Heart right ventricle (tissue), 16 donors: ENCODE measurements at regions not wholly inside any gene's neighbourhood (a gene's known extent, or its start where the extent isn't known, plus 50 kb on each side); places are given as distances from the start of the nearest gene placed in this dataset.

Experiments
- ATAC-seq, 8 donors: fragments of 200-7000 bp; cut with Tn5 transposase; one replicate each; pipeline ENCODE4 v1.9.1; 2020; ENCODE audit warnings: mild to moderate bottlenecking in 8 of 8, moderate library complexity in 8 of 8, moderate number of reproducible peaks in 1 of 8
- DNase-seq, 2 donors: peaks; one replicate each; pipeline ENCODE4 v3.0.0-alpha.2; 2020
- H3K27ac ChIP-seq, 10 donors: fragments of 200-600 bp; sonication (generic) in 2 of 10; one replicate each; pipeline versions ENCODE4 v1.5.0 to v1.8.0; 2020 to 2022; ENCODE audit warnings: mild to moderate bottlenecking in 3 of 10
- H3K27me3 ChIP-seq, 7 donors: fragments of 200-600 bp; one replicate each; pipeline ENCODE4 v1.8.0; 2021 to 2022; ENCODE audit warnings: mild to moderate bottlenecking in 2 of 7
- H3K36me3 ChIP-seq, 9 donors: fragments of 200-600 bp; sonication (generic) in 1 of 9; one replicate each; pipeline versions ENCODE4 v1.5.0 to v1.8.0; 2020 to 2022; ENCODE audit warnings: mild to moderate bottlenecking in 2 of 9
- H3K4me1 ChIP-seq, 9 donors: fragments of 200-600 bp; sonication (generic) in 1 of 9; one replicate each; pipeline versions ENCODE4 v1.5.0 to v1.8.0; 2020 to 2022; ENCODE audit warnings: mild to moderate bottlenecking in 4 of 9
- H3K4me3 ChIP-seq, 10 donors: fragments of 200-600 bp; sonication (generic) in 2 of 10; one replicate each; pipeline versions ENCODE4 v1.5.0 to v1.8.0; 2020 to 2022; ENCODE audit warnings: mild to moderate bottlenecking in 7 of 10, moderate library complexity in 2 of 10
- H3K9me3 ChIP-seq, 11 donors: fragments of 200-600 bp in 10 of 11; sonication (generic) in 2 of 11; one replicate each; pipeline versions ENCODE4 v1.5.0 to v1.8.0; 2013 to 2022; ENCODE audit warnings: mild to moderate bottlenecking in 2 of 11, control low read depth in 1 of 11, moderate library complexity in 1 of 11
- WGBS, 2 donors: extraction: QIAGEN DNeasy Blood & Tissue Kit; methylation state at CpG; one replicate each; pipeline ENCODE4 v1.1.7; 2013; ENCODE audit warnings: inconsistent platforms in 1 of 2; 5-methylcytosine and 5-hydroxymethylcytosine counted together
- intact Hi-C, 10 donors: fragments of 100-400 bp; cut with DNase I; formaldehyde crosslinking; loops; one replicate each; pipeline versions ENCODE4 v1.11.1 to v1.14.2; 2022
- TF ChIP-seq, protein P1 (sequence below), 9 donors: fragments of 200-600 bp; sonication (generic) in 2 of 9; IDR thresholded peaks; one replicate each; pipeline versions ENCODE4 v1.5.0 to v1.8.0; 2021 to 2022; ENCODE audit warnings: antibody characterized with exemption in 9 of 9, mild to moderate bottlenecking in 5 of 9, moderate library complexity in 1 of 9
- donor health status: Arrhythmogenic right ventricular cardiomyopathy.
- donor health status: ischemic (EF 13 %, LVEDD 7.1; RV severe dilation, severe dysfunction).
- donor health status: healthy with polysubstance abuse.
- donor health status: DM: no; HTN: yes; CAD: no.
- donor health status: DM: no; HTN: no; CAD: no.
- donor health status: ischemic (EF 25% LVEDD 6.9; RV normal size, moderate dysfunction).
- donor health status: ischemic (EF 25% LVEDD 5.7; RV mildly dilated, moderate dysfunction).
- donor health status: healthy.
- donor health status: DM: yes; HTN: yes; CAD: no.
- donor health status: Ischemic cardiomyopathy.
- donor health status: ischemic (EF 35%, LVEDD 5.7; RV mildly dilated, moderate dysfunction).
- donor health status: nonischemic (EF 11% LVEDD 7.7; RV severe dilation, severe dysfunction).
- donor health status: DM: yes; HTN: yes; CAD: no.
- donor health status: PGD.
- donor health status: ischemic (EF 29% LVEDD 5.4; RV normal size, mild dysfunction).
- donor health status: nonischemic (EF 23%, LVEDD 6.1; RV moderate dilation, normal function).

DNA sequence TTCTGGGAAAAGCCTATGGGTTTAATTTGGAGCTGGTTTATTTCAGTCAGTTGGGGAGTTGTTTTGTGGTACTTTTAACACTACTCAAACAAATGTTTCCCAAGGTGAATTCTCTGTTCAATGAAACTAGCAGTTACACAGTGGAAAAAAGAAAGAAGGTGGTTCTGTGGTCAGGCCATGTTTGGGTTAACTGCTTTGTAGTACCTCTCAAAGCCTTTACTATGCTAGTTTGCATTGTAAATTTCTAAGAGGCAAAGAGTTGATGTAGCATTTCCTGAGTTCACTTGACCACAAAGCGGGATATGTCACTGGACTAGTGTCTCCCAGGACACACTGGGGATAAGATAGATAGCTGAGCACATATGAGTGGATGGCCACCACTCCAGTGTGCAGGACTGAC is 145.4 kb downstream of the KIF20B start:
- Histone ChIP-seq H3K9me3 (peaks cover 0 to 10% (median 0%) of the 10 kb centered on the region in 11 donors), H3K36me3 (no peaks in the 10 kb centered on the region), H3K4me3 (no peak overlapping the region), H3K4me1 (peaks cover 0 to 7% (median 0%) of the 10 kb centered on the region in 9 donors), H3K27ac (no peak overlapping the region), H3K27me3 (peaks cover 0 to 8% (median 0%) of the 10 kb centered on the region in 7 donors)
- TF ChIP-seq, protein P1, sequence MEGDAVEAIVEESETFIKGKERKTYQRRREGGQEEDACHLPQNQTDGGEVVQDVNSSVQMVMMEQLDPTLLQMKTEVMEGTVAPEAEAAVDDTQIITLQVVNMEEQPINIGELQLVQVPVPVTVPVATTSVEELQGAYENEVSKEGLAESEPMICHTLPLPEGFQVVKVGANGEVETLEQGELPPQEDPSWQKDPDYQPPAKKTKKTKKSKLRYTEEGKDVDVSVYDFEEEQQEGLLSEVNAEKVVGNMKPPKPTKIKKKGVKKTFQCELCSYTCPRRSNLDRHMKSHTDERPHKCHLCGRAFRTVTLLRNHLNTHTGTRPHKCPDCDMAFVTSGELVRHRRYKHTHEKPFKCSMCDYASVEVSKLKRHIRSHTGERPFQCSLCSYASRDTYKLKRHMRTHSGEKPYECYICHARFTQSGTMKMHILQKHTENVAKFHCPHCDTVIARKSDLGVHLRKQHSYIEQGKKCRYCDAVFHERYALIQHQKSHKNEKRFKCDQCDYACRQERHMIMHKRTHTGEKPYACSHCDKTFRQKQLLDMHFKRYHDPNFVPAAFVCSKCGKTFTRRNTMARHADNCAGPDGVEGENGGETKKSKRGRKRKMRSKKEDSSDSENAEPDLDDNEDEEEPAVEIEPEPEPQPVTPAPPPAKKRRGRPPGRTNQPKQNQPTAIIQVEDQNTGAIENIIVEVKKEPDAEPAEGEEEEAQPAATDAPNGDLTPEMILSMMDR (IDR thresholded peaks at IDR 0.05), result no peak
- ATAC-seq (no peak), DNase-seq (no peak)
- intact Hi-C loops, result no loop called here
- 72 to 76% methylated on average over 1 of the region's 1 CpG for WGBS, 2 donors

- peaks cover 0 to 6% (median 0%) of the 10 kb centered on the region in 7 donors for H3K27me3 ChIP-seq
- ATAC-seq (no peak), DNase-seq (no peak)
- WGBS, 2 donors, result 89 to 94% methylated on average over 5 of the region's 5 CpGs
- H3K4me3 ChIP-seq, result no peak overlapping the region
- H3K36me3 ChIP-seq, result no peaks in the 10 kb centered on the region
- H3K27ac ChIP-seq, result no peak overlapping the region
- peaks cover 0 to 7% (median 0%) of the 10 kb centered on the region in 9 donors for H3K4me1 ChIP-seq
- TF ChIP-seq, protein P1 (IDR thresholded peaks at IDR 0.05), result no peak
- intact Hi-C loops, result no loop called here
- H3K9me3 ChIP-seq, result peaks cover 0 to 4% (median 0%) of the 10 kb centered on the region in 11 donors
These were observed 151.5 kb downstream of the KIF20B start for GRCh38 chr10:89852872-89853271.

- no peak overlapping the region for H3K4me3 ChIP-seq
- no peak overlapping the region for H3K27ac ChIP-seq
- H3K9me3 ChIP-seq, result peaks cover 0 to 4% (median 0%) of the 10 kb centered on the region in 11 donors
- intact Hi-C loops, result no loop called here
- no peaks in the 10 kb centered on the region for H3K36me3 ChIP-seq
- ATAC-seq, result no peak
- H3K4me1 ChIP-seq, result peaks cover 0 to 7% (median 0%) of the 10 kb centered on the region in 9 donors
- DNase-seq, result no peak
- TF ChIP-seq, protein P1 (IDR thresholded peaks at IDR 0.05), result no peak
- 55 to 66% methylated on average over 18 of the region's 18 CpGs for WGBS, 2 donors
- H3K27me3 ChIP-seq, result peaks cover 0 to 6% (median 0%) of the 10 kb centered on the region in 7 donors
These were observed 152.4 kb downstream of the KIF20B start for GRCh38 chr10:89853781-89854191.

GRCh38 chr10:89857431-89858042 is 156.1 kb downstream of the KIF20B start:
- Histone ChIP-seq H3K9me3 (no peaks in the 10 kb centered on the region), H3K27me3 (peaks cover 0 to 6% (median 0%) of the 10 kb centered on the region in 7 donors), H3K27ac (no peak overlapping the region), H3K4me3 (no peak overlapping the region), H3K4me1 (peaks cover 0 to 16% (median 0%) of the 10 kb centered on the region in 9 donors), H3K36me3 (no peaks in the 10 kb centered on the region)
- intact Hi-C loops, result no loop called here
- TF ChIP-seq, protein P1 (IDR thresholded peaks at IDR 0.05), result no peak
- DNase-seq, result no peak
- ATAC-seq, result no peak
- 65 to 67% methylated on average over 1 of the region's 1 CpG for WGBS, 2 donors
